BJ (cell line): ENCODE measurements at regions not wholly inside any gene's neighbourhood (a gene's known extent, or its start where the extent isn't known, plus 50 kb on each side); places are given as distances from the start of the nearest gene placed in this dataset.

Experiments
- CTCF ChIA-PET: fragments of 350-600 bp; formaldehyde crosslinking; extraction: SDS; loops from one replicate; lab custom pipeline; 2021; ENCODE audit warnings: antibody characterized with exemption, inconsistent platforms; lab: Yijun Ruan, JAX
- POLR2A ChIA-PET: fragments of 300-600 bp; sonication (Branson Sonifier 250); formaldehyde crosslinking; extraction: SDS; loops from one replicate; lab custom pipeline; 2021; ENCODE audit warnings: antibody characterized with exemption; lab: Charles Lee
- DNase-seq: peaks from one replicate; pipeline ENCODE4 v3.0.0-alpha.2; 2011; ENCODE audit warnings: low read depth
- H3K27me3 ChIP-seq: 2 replicates; pipeline ENCODE4 v1.6.0; 2011; ENCODE audit warnings: low read length; ENCODE audit not compliant: control insufficient read depth, insufficient read depth
- H3K36me3 ChIP-seq: 2 replicates; pipeline ENCODE4 v1.5.1; 2011; ENCODE audit warnings: low read length; ENCODE audit not compliant: control insufficient read depth, insufficient read depth
- H3K4me3 ChIP-seq: 2 replicates; pipeline ENCODE4 v1.5.1; 2011; ENCODE audit warnings: low read depth, mild to moderate bottlenecking, control low read depth, low read length
- CTCF ChIP-seq: IDR thresholded peaks from 2 replicates; pipeline ENCODE4 v1.5.1; 2011; ENCODE audit warnings: low read depth, mild to moderate bottlenecking, control low read depth, inconsistent platforms, low read length, moderate library complexity; ENCODE audit not compliant: insufficient read depth

GRCh38 chrY:15583111-15583510, 1058.8 kb downstream of the NLGN4Y start:
- ChIA-PET CTCF (no interaction called here), POLR2A (no interaction called here)

GRCh38 chrY:15592957-15593356, 1068.6 kb downstream of the NLGN4Y start:
- Histone ChIP-seq H3K36me3 (no peaks in the 10 kb centered on the region), H3K4me3 (no peak overlapping the region), H3K27me3 (no peaks in the 10 kb centered on the region)
- no peak for DNase-seq
- CTCF ChIA-PET = no interaction called here
- TF ChIP-seq CTCF = no peak
- POLR2A ChIA-PET = no interaction called here

More at GRCh38 chrY:15583111-15583510, 1058.8 kb downstream of the NLGN4Y start:
- no peaks in the 10 kb centered on the region for H3K36me3 ChIP-seq
- no peaks in the 10 kb centered on the region for H3K27me3 ChIP-seq
- H3K4me3 ChIP-seq = no peak overlapping the region
- no peak for TF ChIP-seq CTCF
- no peak for DNase-seq

- ChIA-PET CTCF (no interaction called here), POLR2A (no interaction called here)
- Histone ChIP-seq H3K4me3 (no peak overlapping the region), H3K27me3 (no peaks in the 10 kb centered on the region), H3K36me3 (no peaks in the 10 kb centered on the region)
- no peak for TF ChIP-seq CTCF
- DNase-seq = peak; percentile 27
Observed at GRCh38 chrY:15593476-15594160, 1069.3 kb downstream of the NLGN4Y start.

GRCh38 chrY:15594179-15594578, 1069.8 kb downstream of the NLGN4Y start:
- no peak overlapping the region for H3K4me3 ChIP-seq
- no peaks in the 10 kb centered on the region for H3K36me3 ChIP-seq
- peak; percentile 9; the same call in 1 of the 2 replicates for TF ChIP-seq CTCF
- H3K27me3 ChIP-seq = no peaks in the 10 kb centered on the region
- CTCF ChIA-PET = no interaction called here
- DNase-seq = no peak
- POLR2A ChIA-PET = no interaction called here

- no peak for DNase-seq
- no peaks in the 10 kb centered on the region for H3K27me3 ChIP-seq
- no peak for TF ChIP-seq CTCF
- H3K36me3 ChIP-seq = no peaks in the 10 kb centered on the region
- POLR2A ChIA-PET = no interaction called here
- CTCF ChIA-PET = interaction anchor here (1.1 kb wide), 1 partner anchor 9 kb away, joined by 3 read pairs; no protein-coding TSS in a partner anchor
- H3K4me3 ChIP-seq = no peak overlapping the region
Observed at GRCh38 chrY:15600565-15600964, 1076.2 kb downstream of the NLGN4Y start.
